ENCODE measurements at regions not wholly inside any gene's neighbourhood (a gene's known extent, or its start where the extent isn't known, plus 50 kb on each side); places are given as distances from the start of the nearest gene placed in this dataset.

DNA sequence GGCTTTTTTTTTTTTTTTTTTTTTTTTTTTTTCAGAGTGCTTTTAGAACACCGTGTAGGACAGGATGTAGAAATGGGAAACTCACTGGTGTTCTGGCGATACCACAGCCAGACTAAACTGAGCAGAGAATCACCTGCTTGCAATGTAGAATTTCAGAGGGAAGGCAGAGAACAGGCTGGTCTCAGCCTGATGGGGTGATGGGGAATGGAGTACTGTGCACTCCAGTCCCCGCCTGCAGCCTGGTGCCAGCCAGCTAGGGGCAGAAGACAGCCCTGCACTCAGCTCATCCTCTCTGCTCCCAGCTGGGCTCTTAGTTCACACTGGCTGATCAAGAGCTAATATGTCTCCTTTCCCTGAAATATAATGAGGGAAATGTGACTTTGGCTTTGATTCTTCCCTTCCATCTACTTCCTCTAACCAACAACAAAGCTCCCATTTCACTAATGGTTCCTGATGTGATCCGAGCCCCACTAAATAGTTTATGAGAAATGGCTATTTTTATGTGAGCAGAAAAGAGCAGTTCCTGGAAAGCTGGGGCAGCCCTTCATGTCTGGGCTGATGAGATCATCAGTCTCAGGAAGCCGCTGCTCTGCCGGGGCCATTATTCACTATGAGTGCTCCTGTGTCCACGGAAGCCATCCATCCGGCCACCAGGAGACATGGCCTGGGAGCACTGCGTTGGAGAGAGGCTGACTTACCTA is 209.7 kb downstream of the GADD45G start:
- no peak for DNase-seq

DNA sequence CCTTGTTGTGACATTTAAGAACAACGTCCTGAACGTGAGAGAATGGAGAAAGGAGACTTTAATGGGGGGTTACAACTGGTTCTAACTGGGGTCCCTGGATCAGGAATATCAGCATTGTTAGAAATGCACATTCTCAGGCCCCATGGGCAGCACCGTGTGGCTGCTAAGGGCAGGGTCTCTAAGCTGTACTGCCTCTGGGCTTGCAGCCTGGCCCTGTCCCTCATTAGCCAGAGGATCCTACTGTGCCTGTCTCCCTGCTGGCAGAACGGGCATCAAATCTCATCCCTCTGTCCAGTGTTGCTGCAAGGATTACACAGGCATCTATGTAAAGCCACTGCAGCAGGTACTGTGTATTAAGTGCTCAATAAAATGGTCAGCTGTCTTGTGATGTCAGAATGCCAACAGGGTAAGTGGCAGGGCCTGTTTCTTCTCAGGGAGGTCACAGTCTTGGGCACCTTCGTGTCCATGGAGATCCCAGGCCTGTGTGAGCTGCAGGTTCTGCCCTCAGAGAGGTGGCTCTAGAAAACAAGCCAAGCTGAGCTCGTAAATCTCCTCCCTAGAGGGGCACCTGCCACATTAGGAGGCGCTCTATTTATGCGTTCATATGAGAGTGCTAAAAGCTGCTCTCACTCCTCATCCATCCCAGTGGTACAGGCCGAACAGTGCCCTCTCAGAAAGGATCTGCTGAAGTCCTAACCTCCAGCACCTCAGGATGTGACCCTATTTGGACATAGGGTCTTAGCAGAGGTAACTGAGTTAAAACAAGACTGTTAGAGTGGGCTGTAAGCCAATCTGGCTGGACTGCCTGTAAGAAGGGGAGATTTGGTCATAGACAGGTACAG is 210.5 kb downstream of the GADD45G start:
- no peak for DNase-seq

DNA sequence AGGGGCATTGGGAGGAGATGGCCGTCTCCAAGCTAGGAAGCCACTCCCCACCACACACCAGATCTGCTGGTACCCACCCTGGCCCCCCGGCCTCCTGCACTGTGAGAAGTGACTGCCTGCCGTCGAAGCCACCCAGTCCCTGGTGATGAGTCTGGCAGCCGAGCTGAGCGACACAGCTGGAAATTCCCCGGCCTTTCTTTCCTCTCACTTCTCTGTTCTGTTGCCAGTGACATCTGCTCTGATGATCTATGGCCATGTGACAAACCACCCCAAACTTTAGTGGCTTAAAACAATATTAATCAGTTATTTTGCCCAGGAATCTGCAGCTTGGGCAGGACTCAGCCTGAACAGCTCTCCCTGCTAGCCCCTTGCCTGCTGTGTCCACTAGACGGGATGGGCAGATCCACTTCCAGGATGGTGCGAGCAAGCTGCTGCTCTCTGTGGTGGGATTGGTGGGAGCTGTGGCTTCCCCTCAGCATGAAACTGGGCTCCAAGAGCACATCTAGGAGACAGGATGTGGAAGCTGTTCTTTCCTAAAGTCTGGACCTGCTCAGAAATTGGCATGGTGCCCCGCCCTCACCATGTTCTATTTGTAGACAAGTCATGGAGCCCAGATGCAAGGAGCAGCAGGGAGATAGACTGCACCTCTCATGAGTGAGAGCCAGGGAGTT is 211.2 kb downstream of the GADD45G start:
- no peak for DNase-seq

DNA sequence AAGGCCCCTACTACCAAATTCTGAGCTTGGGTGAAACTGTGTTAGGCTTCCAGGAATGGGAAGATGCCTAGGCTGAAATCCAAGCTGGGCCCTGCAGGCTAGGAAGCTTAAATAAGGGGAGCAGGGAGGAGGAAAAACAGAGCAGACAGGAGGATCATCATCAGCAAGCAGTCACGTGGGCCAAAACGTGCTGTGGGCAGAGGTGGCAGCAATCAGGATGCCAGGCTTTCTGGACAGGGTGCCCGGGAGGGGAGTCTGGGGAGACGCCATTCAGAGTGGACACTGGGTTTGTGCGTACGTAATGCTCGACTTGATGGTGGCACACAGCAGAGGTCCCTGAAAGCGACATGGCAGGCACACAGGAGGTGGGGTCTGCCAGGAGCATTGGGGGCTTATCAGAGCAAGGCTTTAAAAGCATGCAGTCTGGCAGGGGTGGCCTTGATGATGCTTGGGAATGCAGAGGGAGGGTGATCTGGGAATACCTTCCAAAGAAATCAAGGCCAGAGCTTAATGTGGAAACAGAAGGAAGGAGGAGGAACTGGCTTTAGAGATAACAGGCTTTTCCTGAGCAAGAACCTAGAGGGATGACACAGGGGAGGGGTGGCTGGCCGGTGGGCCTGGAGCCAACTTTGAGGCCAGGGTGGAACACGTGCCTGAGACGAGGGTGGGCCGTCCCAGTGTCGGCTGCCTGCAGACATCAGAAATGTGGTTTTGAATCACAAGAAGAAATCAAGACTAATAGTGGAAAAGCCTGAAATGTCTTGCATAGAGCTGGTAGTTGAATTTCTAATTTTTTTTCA is 212.5 kb downstream of the GADD45G start:
- DNase-seq = no peak

DNA sequence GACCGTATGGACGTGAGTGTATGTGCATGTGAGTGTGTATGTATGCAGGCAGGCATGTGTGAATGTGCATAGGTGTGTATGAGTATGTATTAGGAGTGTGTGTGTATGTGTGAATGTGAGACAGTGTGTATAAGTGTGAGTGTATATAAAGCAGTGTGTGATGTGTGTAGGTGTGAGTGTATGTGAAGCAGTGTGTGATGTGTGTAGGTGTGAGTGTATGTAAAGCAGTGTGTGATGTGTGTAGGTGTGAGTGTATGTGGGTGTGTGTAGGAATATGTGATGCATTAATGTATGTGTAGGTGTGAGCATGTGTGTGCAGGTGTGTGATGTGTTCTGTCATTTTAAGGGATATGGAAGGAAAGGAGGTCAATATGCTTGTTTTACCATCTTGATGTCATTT is 215.5 kb downstream of the GADD45G start:
- DNase-seq = no peak

DNA sequence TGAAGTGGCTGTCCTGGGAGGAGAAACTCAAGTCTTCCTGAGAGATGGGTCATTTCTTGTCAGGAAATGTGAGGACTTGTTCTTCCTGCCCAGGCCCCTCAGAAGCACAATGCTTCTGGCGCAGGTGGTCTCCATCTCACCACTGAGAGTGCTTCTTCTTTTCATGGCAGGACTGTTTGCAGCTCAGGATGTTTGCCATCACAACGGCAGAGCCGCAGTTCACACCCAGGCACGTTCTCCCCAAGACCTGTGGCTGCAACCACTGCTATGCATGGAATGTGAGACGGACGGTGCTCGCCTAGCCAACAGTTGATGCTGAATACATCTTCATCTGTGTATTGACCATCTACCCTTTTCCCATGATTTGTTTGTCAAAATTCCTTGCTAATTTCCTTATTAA is 216.3 kb downstream of the GADD45G start:
- DNase-seq = no peak

DNA sequence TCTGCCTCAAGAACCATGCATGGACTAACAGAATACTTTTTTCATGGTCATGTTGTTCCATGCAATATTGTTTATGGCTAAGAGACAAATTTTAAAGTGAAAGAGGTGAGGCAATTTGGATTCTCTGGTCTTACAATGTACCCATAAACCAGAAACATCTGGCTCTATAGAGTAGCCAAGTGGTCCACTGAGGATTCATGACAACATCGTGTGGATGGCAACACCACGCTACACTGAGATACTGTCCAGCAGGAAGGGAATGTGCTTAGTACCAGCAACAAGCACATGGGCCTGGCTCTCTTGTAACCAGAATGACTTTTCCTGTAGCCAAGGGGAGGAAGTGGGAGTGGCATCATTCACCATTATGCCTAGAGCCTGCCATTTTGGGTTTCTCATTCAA is 218.2 kb downstream of the GADD45G start:
- DNase-seq = no peak

DNA sequence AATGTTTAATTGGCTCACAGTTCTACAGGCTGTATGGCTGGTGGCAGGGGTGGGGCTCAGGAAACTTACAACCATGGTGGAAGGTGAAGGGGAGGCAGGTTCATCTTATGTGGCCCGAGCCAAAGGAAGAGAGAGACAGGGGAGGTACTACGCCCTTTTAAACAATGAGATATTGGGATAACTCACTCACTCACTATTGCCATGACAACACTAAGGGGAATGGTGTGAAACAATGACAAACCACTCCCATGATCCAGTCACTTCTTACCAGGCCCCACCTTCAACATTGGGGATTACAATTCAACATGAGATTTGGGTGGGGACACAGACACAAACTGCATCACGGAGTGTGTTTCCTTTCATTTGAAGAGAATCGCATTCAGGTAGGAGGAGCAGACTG is 220.9 kb downstream of the GADD45G start:
- DNase-seq = no peak

DNA sequence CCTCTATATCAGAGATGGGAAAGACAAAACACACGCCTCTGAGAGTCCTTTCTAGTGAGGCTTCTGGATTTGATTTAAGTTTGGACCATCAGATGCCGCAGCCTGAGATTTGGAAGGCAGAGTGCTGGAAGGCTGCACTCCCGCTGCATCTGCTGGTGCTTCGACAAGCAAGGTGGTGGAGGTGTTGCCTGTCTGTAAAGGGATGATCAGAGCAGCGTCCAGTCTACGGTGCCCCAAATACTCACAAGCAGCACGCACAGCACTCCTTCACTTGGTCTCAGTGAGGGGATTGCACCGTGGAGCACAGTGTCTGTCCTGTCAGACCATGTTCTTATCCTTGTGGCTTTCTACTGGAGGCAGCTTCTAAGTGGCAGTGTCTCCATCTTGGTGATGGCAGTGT is 221.4 kb downstream of the GADD45G start:
- no peak for DNase-seq

DNA sequence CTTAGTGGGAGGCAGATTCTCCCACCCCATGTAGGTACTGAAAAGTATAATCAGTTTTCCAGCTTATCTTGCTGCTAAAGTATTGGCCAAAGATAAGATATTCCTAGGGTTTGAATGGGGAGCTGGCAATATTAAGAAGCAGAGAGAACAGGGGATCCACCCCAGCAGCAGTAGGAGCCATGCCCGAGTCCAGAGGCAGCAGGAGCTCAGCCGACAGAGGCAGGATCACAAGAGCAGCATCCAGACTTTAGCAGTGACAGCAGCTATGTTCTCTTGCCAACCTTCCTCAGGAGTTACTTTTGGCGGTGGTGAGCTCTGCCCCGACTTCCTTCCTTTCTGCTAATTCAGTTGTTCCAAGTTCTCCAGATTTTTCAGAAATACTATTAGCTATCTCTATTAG is 224.5 kb downstream of the GADD45G start:
- DNase-seq = no peak

DNA sequence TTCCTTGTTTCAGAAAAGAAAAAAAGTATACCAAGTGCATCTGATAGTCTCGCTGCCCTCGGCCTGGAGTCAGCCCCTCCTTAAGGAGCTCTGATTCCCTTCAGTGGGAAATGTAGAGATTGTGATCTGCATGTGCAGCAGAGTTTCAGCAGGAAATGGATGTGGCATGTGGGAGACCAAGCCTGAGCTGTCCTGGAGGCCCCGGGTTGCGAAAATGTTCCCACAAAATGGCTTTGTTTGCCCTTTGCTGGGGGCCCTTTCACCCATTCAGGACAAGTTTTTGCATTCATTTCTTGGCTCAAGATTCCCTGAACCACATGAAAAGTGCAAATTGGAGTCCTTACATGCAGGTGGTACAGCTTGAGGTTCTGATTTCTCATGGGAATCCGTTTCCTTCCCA is 230.9 kb downstream of the GADD45G start:
- DNase-seq = no peak

DNA sequence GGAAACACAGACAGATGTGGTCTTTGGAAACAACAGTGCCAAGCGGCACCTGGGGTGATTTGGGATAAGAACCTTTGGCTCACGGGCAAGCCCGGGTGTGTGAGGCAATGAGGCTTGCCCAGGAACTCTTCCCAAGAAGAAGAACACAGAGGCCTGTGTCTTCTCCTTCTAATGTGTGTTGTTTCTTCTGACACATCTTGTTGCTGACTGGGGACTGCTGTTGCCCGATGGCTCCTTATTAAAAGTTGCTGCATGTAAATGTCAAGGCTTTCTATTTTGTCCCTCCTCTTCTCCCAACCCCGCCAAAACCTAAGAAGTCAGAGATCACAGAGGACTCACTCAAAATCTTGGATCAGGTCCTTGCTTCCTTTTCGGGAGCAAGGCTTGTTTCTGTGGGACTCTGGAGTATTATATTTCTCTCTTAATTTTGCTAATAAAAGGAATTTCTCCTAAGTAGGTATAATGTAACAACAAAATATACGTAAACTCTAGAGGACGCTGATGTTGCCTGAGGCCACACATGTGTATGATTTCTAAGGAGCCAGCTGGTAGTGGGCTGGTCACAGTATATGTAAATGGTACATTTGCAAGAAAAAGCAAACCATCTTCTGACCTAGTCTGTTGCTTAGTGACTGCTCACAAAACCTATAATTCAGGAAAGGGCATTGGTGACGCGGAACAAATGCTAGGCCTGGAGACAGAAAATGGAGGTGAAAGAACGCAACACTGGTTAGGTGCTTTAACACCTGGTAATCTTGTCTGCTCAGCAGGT is 232.5 kb downstream of the GADD45G start:
- DNase-seq = no peak

DNA sequence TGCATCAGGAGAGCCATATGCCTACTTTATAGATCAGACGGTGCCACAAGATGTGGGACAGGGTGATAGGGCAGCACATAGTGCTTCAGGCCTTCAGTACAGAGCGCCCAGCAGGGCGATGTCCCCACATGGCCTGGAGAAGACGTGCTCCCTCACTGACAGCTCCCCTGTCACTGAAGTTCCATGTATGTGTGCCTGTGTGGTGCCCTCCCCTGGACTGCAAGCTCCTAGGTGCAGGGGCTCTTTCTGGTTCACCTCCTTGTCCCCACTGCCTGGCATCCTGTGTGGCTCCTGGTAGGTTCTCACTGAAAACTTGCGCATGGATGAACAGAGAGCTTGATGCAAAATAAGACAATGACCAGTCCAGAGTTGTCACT is 233.1 kb downstream of the GADD45G start:
- no peak for DNase-seq

DNA sequence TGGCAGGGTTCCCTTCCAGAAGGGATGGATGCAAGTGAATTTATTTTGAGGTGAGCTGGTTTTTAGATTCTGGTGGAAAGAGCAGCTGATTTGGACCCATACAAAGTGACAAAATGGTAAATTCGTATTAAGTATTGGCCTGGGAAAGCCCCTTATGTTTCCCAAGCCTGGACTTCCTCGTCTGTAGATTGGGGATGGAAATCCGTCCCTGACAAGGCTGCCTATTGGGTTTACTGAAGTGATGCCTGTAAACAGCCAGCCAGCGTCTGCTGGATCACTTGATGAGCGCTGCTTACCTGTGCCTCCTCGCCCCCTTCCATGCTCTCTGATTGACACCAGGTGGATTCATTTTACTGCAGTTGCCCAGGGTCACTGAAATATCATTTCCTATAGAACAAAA is 233.8 kb downstream of the GADD45G start:
- no peak for DNase-seq

DNA sequence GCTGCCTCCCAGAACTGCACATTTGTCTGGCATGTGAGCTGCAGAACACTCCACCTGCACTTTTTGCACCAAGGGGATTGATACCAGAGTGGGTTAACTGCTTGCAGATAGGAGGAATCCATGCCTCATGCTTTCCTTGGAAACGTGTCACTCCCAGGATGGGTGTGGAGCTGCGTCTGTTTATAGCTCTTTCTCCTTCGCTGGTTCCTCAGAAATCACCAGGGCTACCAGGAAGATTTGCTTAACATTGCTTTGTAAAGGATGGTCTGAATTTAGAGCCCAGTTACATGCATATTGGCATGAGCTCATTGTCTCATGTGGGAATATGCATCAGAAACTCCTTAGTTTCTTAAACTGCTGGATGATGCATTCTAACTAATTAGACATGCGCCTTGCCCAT is 234.6 kb downstream of the GADD45G start:
- no peak for DNase-seq

DNA sequence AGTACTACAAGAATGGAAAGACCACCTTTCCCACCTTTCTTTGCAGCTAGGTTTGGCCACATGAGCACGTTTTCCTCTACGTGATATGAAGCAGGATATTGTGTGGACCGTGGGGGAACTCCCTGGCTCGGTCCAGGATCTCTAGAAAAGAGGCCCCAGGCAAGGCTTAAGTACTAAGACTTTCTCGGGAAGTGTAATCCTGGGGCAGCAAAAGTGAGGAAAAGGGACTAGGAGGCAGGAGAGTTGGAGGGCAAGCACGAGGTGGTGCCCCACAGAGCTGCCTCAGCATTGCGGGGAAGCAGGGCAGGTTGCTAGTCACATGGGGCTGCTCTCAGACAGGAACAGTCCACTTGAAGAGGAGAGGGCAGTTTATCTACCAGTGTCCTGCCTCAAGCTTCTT is 235.1 kb downstream of the GADD45G start:
- DNase-seq = no peak

DNA sequence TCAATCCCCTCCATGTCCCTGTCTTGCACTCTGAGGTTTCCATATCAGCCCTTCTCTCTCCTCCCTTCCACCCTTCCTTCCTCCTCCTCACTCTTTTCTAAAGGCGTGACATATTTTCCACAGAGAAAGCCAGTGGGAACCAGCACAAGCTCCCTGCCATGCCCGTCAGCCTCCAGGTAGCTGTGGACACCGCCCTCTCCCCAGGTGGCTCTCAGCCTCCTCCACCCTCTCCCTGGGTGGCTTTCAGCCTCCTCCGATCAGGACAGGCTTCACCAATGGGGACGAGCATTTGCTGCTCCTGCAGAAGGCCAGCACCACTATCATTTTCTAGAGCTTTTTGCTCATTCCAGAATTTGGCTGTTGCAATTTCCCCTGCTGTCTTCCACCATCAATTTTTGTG is 236.6 kb downstream of the GADD45G start:
- DNase-seq = no peak

DNA sequence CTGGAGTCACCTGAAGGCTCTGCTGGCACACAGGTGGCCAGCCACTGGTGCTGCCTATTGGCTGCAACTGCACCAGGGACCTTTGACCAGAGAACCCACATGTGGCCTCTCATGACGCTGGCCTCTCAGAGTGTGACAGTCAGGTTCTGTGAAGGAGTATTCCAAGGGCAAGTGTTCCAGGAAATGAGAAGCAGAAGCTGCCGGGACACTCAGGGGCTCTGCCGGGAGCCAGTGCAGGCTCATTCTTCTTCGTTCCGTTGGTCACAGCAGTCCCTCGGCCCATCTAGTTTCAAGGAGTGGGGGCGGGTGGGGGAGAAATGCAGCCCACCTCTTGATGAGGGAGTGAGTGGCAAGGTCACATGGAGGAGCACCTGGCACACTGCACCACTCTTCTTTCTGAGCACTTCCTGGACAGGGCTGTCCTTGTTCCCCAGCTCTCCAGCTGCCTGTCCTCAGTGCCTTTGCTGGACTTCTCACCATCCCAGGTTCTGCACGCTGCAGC is 237.5 kb downstream of the GADD45G start:
- no peak for DNase-seq

DNA sequence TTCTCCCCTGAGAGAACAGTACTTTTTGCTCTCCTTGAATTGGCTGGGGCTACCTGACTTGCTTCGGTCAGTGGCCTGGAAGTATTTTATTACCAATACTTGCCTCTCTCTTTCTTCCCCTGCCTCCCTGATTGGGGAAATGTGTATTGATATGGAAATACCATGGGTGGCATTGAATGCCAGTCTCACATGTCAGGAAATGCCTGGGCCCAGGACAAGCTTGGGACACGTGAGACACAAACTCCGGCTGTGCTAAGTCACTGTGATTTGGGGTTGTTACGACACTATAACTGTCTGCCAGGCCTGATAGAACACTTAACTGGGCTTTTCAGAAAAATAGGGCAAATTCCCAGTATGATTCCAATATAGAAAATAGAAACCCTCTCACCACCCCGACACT is 238.3 kb downstream of the GADD45G start:
- no peak for DNase-seq

DNA sequence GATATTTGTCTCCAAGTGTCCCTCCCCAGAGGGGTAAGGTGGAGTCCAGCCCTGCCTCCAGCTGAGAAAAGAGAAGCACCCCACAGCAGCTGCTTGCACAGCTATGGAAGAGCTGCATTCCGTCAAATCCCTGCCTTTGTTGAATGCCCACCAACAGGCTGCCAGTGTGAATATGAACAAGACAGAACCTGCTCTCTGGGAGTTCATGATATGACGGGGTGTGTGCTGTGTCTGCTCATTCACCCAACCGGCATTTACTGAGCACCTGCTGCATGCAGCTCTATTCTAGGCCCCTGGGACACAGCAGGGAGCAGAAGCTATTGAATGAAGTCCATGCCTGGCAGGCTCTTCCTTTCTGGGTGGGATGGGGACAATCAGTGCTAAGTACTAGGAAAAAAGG is 238.8 kb downstream of the GADD45G start:
- no peak for DNase-seq

DNA sequence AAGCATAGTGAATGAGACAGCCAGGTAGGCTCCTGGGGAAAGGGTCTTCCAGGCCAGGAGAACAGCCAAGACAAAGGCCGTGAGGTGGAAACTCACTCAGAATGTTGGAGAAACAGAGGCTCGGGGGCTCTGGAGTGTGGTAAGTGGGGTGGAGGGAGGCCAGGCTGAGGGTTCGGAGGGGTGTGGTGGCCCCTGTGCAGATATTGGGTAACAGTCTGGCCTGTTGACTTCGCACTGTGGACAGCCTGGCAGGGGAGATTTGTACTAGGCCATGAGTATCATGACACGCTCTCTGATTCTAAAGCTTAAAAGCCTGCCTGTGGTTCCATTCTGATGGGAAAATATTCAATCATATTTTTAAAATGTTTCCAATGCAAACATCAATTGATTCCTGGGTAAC is 239.3 kb downstream of the GADD45G start:
- no peak for DNase-seq

DNA sequence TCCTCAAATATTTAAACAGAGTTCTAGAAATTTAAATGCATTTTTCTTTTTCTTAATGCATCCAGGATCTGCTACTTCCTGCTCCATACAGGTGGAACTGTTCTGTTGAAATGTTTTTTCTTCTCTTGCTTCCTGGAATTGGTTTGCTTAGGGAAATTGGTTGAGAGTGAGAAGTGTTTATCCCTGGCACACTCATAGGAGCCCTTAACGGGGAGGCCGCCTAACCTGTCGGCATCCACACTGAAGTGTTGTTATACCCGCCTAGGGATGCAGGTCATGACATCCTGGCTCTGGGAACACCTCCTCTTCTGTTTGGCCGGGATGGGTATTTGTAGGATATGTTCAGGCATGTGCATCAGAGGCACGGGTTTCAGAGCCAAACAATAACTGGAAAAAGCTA is 239.7 kb downstream of the GADD45G start:
- no peak for DNase-seq
